K562 (cell line): ENCODE measurements at regions not wholly inside any gene's neighbourhood (a gene's known extent, or its start where the extent isn't known, plus 50 kb on each side); places are given as distances from the start of the nearest gene placed in this dataset.

Source experiments
- ATAC-seq: fragments of 200-7000 bp; cut with Tn5 transposase; 3 replicates; pipeline ENCODE4 v1.9.1; 2020; ENCODE audit warnings: moderate library complexity
- BruUV-seq: library from RNA; stranded (reverse); fragments of 400-500 nt; replicated peaks from 2 replicates; lab custom pipeline; 2021; lab: Mats Ljungman, UMichigan
- CTCF ChIA-PET: fragments of 300-600 bp; formaldehyde crosslinking; extraction: SDS; loops from one replicate; lab custom pipeline; 2021; ENCODE audit warnings: low intra/inter-chr PET ratio; lab: Yijun Ruan, JAX
- POLR2A ChIA-PET: fragments of 300-600, 350-650 bp; sonication (Branson Sonifier 250); formaldehyde crosslinking; extraction: SDS; loops from one replicate; lab custom pipeline; 2021; ENCODE audit warnings: antibody characterized with exemption, inconsistent platforms; lab: Yijun Ruan, JAX
- DNase-seq, 4 experiments: peaks; one replicate each; pipeline versions ENCODE4 v3.0.0 to v3.0.0-alpha.2; 2011 to 2018; ENCODE audit warnings: low spot score in 3 of 4, mixed read lengths in 3 of 4; ENCODE audit errors: extremely low read depth in 1 of 4
- FAIRE-seq: peaks from 2 replicates; lab custom pipeline; 2011; peaks lifted over from hg19 to GRCh38; lab: Jason Lieb, UNC
- H2AFZ ChIP-seq: 2 replicates; pipeline ENCODE4 v1.6.0; 2011; ENCODE audit warnings: low read depth, low read length, control low read depth, inconsistent platforms
- H3K27ac ChIP-seq: fragments of 200-600 bp; 3 replicates; pipeline ENCODE4 v1.8.0; 2011; ENCODE audit warnings: low read depth, mild to moderate bottlenecking, control low read depth, inconsistent platforms, low read length, moderate library complexity, mixed read lengths; ENCODE audit errors: extremely low read depth
- H3K27me3 ChIP-seq, 2 experiments: fragments of 300-600 bp in 1 of 2; 2 replicates in 1 of 2; 3 replicates in 1 of 2; pipeline versions ENCODE4 v1.6.0 to v1.8.0; 2011; ENCODE audit warnings: inconsistent platforms in 2 of 2, low read length in 2 of 2, mild to moderate bottlenecking in 1 of 2, mixed read lengths in 1 of 2, moderate library complexity in 1 of 2; ENCODE audit not compliant: control insufficient read depth in 2 of 2, insufficient read depth in 2 of 2
- H3K36me3 ChIP-seq: fragments of 300-600 bp; 3 replicates; pipeline ENCODE4 v1.8.0; 2011; ENCODE audit warnings: mild to moderate bottlenecking, low read length, inconsistent platforms; ENCODE audit not compliant: control insufficient read depth, insufficient read depth
- H3K4me1 ChIP-seq, 2 experiments: fragments of 200-600 bp in 1 of 2; replicated peaks in 1 of 2; 2 replicates in 1 of 2; 3 replicates in 1 of 2; pipeline versions ENCODE4 v1.5.1 to v1.8.0; 2011; ENCODE audit warnings: inconsistent platforms in 2 of 2, low read length in 2 of 2, mild to moderate bottlenecking in 1 of 2, mixed read lengths in 1 of 2, moderate library complexity in 1 of 2; ENCODE audit not compliant: control insufficient read depth in 2 of 2, insufficient read depth in 2 of 2
- H3K4me2 ChIP-seq: 2 replicates; pipeline ENCODE4 v1.6.1; 2011; ENCODE audit warnings: low read length, control low read depth, inconsistent platforms, mixed read lengths; ENCODE audit not compliant: insufficient read depth
- H3K4me3 ChIP-seq: fragments of 200-600 bp; sonication (generic), shearing (Covaris generic); 2 replicates; pipeline ENCODE4 v1.5.1; 2016; ENCODE audit warnings: control low read depth, inconsistent platforms
- H3K79me2 ChIP-seq: fragments of 200-600 bp; 3 replicates; pipeline ENCODE4 v1.8.0; 2011; ENCODE audit warnings: low read length, inconsistent platforms; ENCODE audit not compliant: control insufficient read depth, insufficient read depth
- H3K9ac ChIP-seq, 2 experiments: 2 replicates each; pipeline versions ENCODE4 v1.6.0 to v1.6.1; 2011; ENCODE audit warnings: low read depth in 2 of 2, low read length in 2 of 2, control low read depth in 1 of 2, inconsistent platforms in 1 of 2, mild to moderate bottlenecking in 1 of 2, mixed read lengths in 1 of 2; ENCODE audit not compliant: insufficient read depth in 1 of 2
- H3K9me1 ChIP-seq: one replicate; pipeline ENCODE4 v1.6.0; 2011; ENCODE audit warnings: inconsistent platforms, mild to moderate bottlenecking, low read length, moderate library complexity; ENCODE audit not compliant: control insufficient read depth, insufficient read depth
- H3K9me3 ChIP-seq: replicated peaks from 2 replicates; pipeline ENCODE4 v1.5.1; 2011; ENCODE audit warnings: low read depth, low read length, inconsistent platforms; ENCODE audit not compliant: control insufficient read depth, insufficient read depth
- H4K20me1 ChIP-seq: replicated peaks from 2 replicates; pipeline ENCODE4 v1.6.1; 2011; ENCODE audit warnings: low read length, inconsistent platforms, mixed read lengths; ENCODE audit not compliant: control insufficient read depth, insufficient read depth
- ARHGAP35 ChIP-seq: fragments of 450-650 bp; IDR thresholded peaks from 2 replicates; pipeline ENCODE4 v1.6.1; 2018; ENCODE audit not compliant: partially characterized antibody
- CHD4 ChIP-seq: fragments of 200-600 bp; sonication (generic); IDR thresholded peaks from 3 replicates; pipeline ENCODE4 v1.6.1; 2012; ENCODE audit warnings: low read depth, mild to moderate bottlenecking, mixed read lengths, low read length, inconsistent platforms; ENCODE audit not compliant: insufficient read depth, insufficient replicate concordance, poor library complexity, severe bottlenecking
- FIP1L1 ChIP-seq: fragments of 200-400 bp; formaldehyde crosslinking; IDR thresholded peaks from 2 replicates; pipeline ENCODE4 v1.6.1; 2018; ENCODE audit warnings: mild to moderate bottlenecking, low read depth, low read length; ENCODE audit not compliant: poor library complexity, severe bottlenecking
- HOMEZ ChIP-seq: fragments of 250-450 bp; sonication (Bioruptor Pico); IDR thresholded peaks from 2 replicates; pipeline ENCODE4 v1.4.0; 2020; ENCODE audit warnings: mild to moderate bottlenecking, moderate library complexity
- IRF9 ChIP-seq: fragments of 450-650 bp; IDR thresholded peaks from 2 replicates; pipeline ENCODE4 v1.6.1; 2016; ENCODE audit warnings: missing biosample characterization, missing genetic modification characterization
- MED1 ChIP-seq: sonication (generic); formaldehyde crosslinking; IDR thresholded peaks from 2 replicates; pipeline ENCODE4 v1.8.1; 2023; ENCODE audit warnings: missing genetic modification reagents, borderline replicate concordance
- MEF2A ChIP-seq: IDR thresholded peaks from 2 replicates; pipeline ENCODE4 v1.6.1; 2011; ENCODE audit warnings: low read depth, mild to moderate bottlenecking, low read length, moderate library complexity; ENCODE audit not compliant: control insufficient read depth
- PCBP2 ChIP-seq: fragments of 200-400 bp; formaldehyde crosslinking; IDR thresholded peaks from 2 replicates; pipeline ENCODE4 v1.6.1; 2018; ENCODE audit warnings: low read length, low read depth, mild to moderate bottlenecking, moderate library complexity; ENCODE audit not compliant: poor library complexity, severe bottlenecking
- PTTG1 ChIP-seq: fragments of 450-650 bp; IDR thresholded peaks from 2 replicates; pipeline ENCODE4 v1.6.1; 2016; ENCODE audit warnings: low read depth, mild to moderate bottlenecking, missing genetic modification characterization, missing compliant biosample characterization
- SFPQ ChIP-seq: fragments of 200-400 bp; formaldehyde crosslinking; IDR thresholded peaks from 2 replicates; pipeline ENCODE4 v1.6.1; 2017; ENCODE audit warnings: mild to moderate bottlenecking, low read depth, low read length, moderate library complexity
- SRSF9 ChIP-seq: fragments of 200-400 bp; formaldehyde crosslinking; IDR thresholded peaks from 2 replicates; pipeline ENCODE4 v1.6.1; 2017; ENCODE audit warnings: low read depth, low read length, borderline replicate concordance
- TSHZ1 ChIP-seq: fragments of 250-450 bp; sonication (Bioruptor Pico); IDR thresholded peaks from 2 replicates; pipeline ENCODE4 v1.4.0; 2020; ENCODE audit warnings: mild to moderate bottlenecking, moderate library complexity
- ZNF224 ChIP-seq: sonication (generic); formaldehyde crosslinking; IDR thresholded peaks from 2 replicates; pipeline ENCODE4 v1.8.0; 2022; ENCODE audit warnings: mild to moderate bottlenecking, missing genetic modification reagents
- ZNF316 ChIP-seq: fragments of 450-650 bp; IDR thresholded peaks from 2 replicates; pipeline ENCODE4 v1.6.1; 2016
- WGBS: fragments of 100-300 bp; shearing (Covaris generic); methylation state at CpG from one replicate; pipeline ENCODE4 v1.1.6; 2016; ENCODE audit warnings: low coverage, mixed read lengths; ENCODE audit not compliant: insufficient coverage; ENCODE audit errors: missing lambda C conversion rate; 5-methylcytosine and 5-hydroxymethylcytosine counted together
- in situ Hi-C: fragments of 300-500 bp; cut with MboI; formaldehyde crosslinking; loops from 4 replicates; pipeline ENCODE4 v1.15.0; 2018; ENCODE audit warnings: inconsistent platforms, mixed read lengths
- intact Hi-C: fragments of 100-400 bp; cut with micrococcal nuclease; formaldehyde crosslinking; loops from 2 replicates; pipeline ENCODE4 v1.14.2; 2022

GRCh38 chr16:80008857-80009256 lies 408.3 kb upstream of the MAF start:
- ATAC-seq (no peak), DNase-seq (no peak), FAIRE-seq (no peak)
- Histone ChIP-seq H3K27ac (no peak overlapping the region), H3K9me1 (no peaks in the 10 kb centered on the region), H3K36me3 (no peaks in the 10 kb centered on the region), H4K20me1 (no peaks in the 10 kb centered on the region), H3K9ac (no peak overlapping the region), H3K4me1 (peaks cover 3 to 10% of the 10 kb centered on the region in 2 experiments; a peak in 3 of 5 replicates), H3K79me2 (no peaks in the 10 kb centered on the region), H3K4me3 (no peak overlapping the region), H3K4me2 (no peak overlapping the region), H2AFZ (no peak overlapping the region), H3K9me3 (no peaks in the 10 kb centered on the region), H3K27me3 (no peaks in the 10 kb centered on the region)
- intact Hi-C loops (no loop called here), in situ Hi-C loops (no loop called here)
- CTCF ChIA-PET = no interaction called here
- no TSS peak for BruUV-seq
- WGBS = 68% methylated on average over 2 of the region's 2 CpGs
- POLR2A ChIA-PET = interaction anchor here (1.1 to 1.5 kb wide), 2 partner anchors 8 to 11 kb away, joined by 3 to 4 read pairs; no protein-coding TSS in a partner anchor
- no peak for TF ChIP-seq ZNF316
- TF ChIP-seq ZNF224 (CRISPR knock-in tag) = no peak
- no peak for TF ChIP-seq PCBP2
- no peak for TF ChIP-seq CHD4
- TF ChIP-seq MED1 (CRISPR knock-in tag) = no peak
- TF ChIP-seq SFPQ = no peak
- no peak for TF ChIP-seq FIP1L1
- no peak for TF ChIP-seq MEF2A
- TF ChIP-seq PTTG1 (tag) = no peak
- TF ChIP-seq IRF9 = no peak
- no peak for TF ChIP-seq TSHZ1 (CRISPR knock-in tag)
- TF ChIP-seq ARHGAP35 = no peak
- no peak for TF ChIP-seq HOMEZ (CRISPR knock-in tag)
- TF ChIP-seq SRSF9 = no peak
